ENCODE measurements at regions not wholly inside any gene's neighbourhood (a gene's known extent, or its start where the extent isn't known, plus 50 kb on each side); places are given as distances from the start of the nearest gene placed in this dataset.

DNA sequence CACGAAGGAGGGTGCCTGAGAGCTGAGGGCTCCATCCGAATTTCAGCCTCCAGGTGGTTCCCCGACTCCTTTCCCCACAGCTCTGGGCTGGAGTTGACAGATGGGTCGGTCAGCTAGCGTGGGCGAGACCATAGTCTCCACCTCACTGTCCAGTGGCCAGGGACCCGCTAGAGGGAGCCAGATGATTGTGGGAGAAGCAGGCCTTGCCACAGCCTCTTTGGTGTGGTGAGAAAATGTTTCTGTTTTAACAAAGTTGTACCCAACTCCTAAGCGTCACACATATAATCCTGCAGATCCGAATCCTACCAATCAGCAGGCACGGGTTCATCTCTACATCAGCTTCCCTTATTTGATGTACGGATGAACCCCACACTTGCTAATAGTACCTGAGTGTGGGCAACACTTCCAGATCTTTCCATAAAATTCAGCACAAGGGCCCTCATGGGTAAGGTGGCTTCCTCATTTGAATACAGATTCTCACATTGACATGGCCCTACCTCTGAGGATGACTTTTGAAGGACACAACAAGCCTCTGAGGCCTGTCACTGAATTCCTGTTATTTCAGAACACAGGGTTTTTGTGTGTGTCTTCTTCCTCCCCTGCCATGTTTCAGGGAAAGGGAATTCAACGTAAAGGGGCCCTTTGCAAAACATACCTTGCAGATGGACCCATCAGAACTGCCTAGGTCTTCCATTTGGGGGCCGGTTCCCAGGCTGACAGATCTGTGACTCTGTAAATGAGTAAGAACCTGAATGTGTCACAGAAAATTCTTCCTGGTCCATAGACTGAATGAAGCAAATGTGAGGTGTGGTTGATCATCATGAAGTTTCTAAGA lies 103.2 kb upstream of the DUSP22 start:
- Histone ChIP-seq H3K4me3 (ENCODE audit: low read length) (peak overlapping the region; percentile 42; the same call in 1 of the 2 replicates), H3K27ac (ENCODE audit: low read length) (peak overlapping the region; percentile 100), H3K79me2 (ENCODE audit: low read length) (peaks cover 41% of the 10 kb centered on the region), H2AFZ (ENCODE audit: low read depth, low read length) (no peak overlapping the region), H3K4me1 (ENCODE audit: low read length) (peaks cover 99% of the 10 kb centered on the region), H3K27me3 (ENCODE audit: low read depth, low read length) (no peaks in the 10 kb centered on the region), H3K9me3 (ENCODE audit: insufficient read depth, low read length) (no peaks in the 10 kb centered on the region), H3K36me3 (replicated peaks; ENCODE audit: low read depth, low read length) (peaks cover 26% of the 10 kb centered on the region), H3K4me2 (ENCODE audit: low read length) (peak overlapping the region; percentile 53), H3K9ac (ENCODE audit: low read length) (peak overlapping the region; percentile 95), H4K20me1 (ENCODE audit: insufficient read depth, low read length) (no peaks in the 10 kb centered on the region)
- TF ChIP-seq, protein P1, sequence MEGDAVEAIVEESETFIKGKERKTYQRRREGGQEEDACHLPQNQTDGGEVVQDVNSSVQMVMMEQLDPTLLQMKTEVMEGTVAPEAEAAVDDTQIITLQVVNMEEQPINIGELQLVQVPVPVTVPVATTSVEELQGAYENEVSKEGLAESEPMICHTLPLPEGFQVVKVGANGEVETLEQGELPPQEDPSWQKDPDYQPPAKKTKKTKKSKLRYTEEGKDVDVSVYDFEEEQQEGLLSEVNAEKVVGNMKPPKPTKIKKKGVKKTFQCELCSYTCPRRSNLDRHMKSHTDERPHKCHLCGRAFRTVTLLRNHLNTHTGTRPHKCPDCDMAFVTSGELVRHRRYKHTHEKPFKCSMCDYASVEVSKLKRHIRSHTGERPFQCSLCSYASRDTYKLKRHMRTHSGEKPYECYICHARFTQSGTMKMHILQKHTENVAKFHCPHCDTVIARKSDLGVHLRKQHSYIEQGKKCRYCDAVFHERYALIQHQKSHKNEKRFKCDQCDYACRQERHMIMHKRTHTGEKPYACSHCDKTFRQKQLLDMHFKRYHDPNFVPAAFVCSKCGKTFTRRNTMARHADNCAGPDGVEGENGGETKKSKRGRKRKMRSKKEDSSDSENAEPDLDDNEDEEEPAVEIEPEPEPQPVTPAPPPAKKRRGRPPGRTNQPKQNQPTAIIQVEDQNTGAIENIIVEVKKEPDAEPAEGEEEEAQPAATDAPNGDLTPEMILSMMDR (IDR thresholded peaks at IDR 0.05; ENCODE audit: low read depth, low read length) = peak; percentile 87
- TF ChIP-seq EZH2phosphoT487 (IDR thresholded peaks at IDR 0.05; ENCODE audit: low read depth) = no peak

DNA sequence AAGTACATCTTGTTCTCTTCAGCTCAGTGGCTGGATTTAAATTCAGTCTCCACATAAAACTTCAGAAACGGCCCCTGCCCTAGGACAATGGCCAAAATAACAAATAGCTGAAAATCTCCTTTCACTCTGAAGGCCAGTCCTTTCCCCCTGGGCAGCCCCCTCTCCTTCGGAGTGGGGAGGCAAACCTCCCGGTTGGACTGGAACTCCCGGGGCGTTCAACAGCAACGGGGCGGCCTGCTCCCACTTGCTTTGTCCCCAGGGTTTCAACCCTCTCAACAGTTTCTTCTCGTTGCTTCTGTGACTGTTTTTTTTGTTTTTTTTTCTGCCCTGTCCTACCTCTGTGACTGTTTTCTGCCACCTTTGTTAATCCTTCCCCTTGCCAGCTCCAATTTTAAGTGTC lies 102.6 kb upstream of the DUSP22 start:
- H3K4me1 ChIP-seq (ENCODE audit: low read length) = peaks cover 99% of the 10 kb centered on the region
- peak overlapping the region; percentile 20; the same call in 1 of the 2 replicates for H3K4me3 ChIP-seq (ENCODE audit: low read length)
- H3K9ac ChIP-seq (ENCODE audit: low read length) = peak overlapping the region; percentile 95
- TF ChIP-seq EZH2phosphoT487 (IDR thresholded peaks at IDR 0.05; ENCODE audit: low read depth) = no peak
- TF ChIP-seq, protein P1 (IDR thresholded peaks at IDR 0.05; ENCODE audit: low read depth, low read length) = no peak
- peak overlapping the region; percentile 53 for H3K4me2 ChIP-seq (ENCODE audit: low read length)
- H3K27ac ChIP-seq (ENCODE audit: low read length) = peak overlapping the region; percentile 100
- no peaks in the 10 kb centered on the region for H3K27me3 ChIP-seq (ENCODE audit: low read depth, low read length)
- peaks cover 20% of the 10 kb centered on the region for H3K36me3 ChIP-seq (replicated peaks; ENCODE audit: low read depth, low read length)
- H3K79me2 ChIP-seq (ENCODE audit: low read length) = peaks cover 35% of the 10 kb centered on the region
- H3K9me3 ChIP-seq (ENCODE audit: insufficient read depth, low read length) = no peaks in the 10 kb centered on the region
- H2AFZ ChIP-seq (ENCODE audit: low read depth, low read length) = no peak overlapping the region
- no peaks in the 10 kb centered on the region for H4K20me1 ChIP-seq (ENCODE audit: insufficient read depth, low read length)

DNA sequence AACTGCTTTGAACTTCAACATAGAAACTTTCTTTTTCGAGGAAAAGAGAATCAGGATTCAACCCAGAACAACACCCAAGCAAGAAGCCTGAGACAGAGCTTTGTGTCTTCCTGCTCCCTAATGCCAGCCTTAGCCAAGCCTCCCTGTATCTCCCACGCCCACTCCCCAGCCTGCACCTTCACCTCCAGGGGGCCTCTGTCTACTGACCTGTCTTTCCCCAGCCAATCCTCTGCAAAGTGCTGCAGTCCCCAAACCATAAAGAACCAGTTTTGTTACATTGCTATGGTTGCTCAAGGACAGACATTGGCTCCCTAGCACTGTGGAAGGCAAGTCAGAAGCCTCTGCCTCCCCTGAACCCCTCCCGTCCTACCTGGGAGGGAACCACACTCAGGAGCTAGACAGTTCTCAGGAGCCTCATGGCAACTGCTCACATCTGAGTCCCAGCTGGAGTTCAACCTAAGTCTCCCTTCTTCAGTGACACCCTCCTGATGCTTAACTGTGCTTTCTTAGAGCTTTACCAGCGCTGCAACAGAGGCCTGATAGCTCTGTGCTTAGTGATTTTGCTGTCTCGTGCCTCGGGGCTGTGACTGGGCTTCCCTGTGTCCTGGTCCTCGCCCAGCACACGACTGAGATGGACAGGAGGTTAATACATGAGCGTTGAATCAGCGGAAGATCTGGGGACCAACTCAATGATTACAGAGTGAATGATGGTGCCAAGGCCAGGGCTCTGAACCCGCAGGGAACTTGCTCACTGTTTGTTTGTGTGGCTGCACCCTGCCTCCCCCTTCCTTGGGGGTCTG lies 101.5 kb upstream of the DUSP22 start:
- H3K4me1 ChIP-seq (ENCODE audit: low read length) = peaks cover 99% of the 10 kb centered on the region
- no peaks in the 10 kb centered on the region for H3K27me3 ChIP-seq (ENCODE audit: low read depth, low read length)
- H3K9me3 ChIP-seq (ENCODE audit: insufficient read depth, low read length) = no peaks in the 10 kb centered on the region
- peaks cover 12% of the 10 kb centered on the region for H3K36me3 ChIP-seq (replicated peaks; ENCODE audit: low read depth, low read length)
- H3K4me2 ChIP-seq (ENCODE audit: low read length) = peak overlapping the region; percentile 53
- no peak overlapping the region; the same call in 1 of the 2 replicates for H3K4me3 ChIP-seq (ENCODE audit: low read length)
- peak overlapping the region; percentile 100 for H3K27ac ChIP-seq (ENCODE audit: low read length)
- H4K20me1 ChIP-seq (ENCODE audit: insufficient read depth, low read length) = no peaks in the 10 kb centered on the region
- peaks cover 25% of the 10 kb centered on the region for H3K79me2 ChIP-seq (ENCODE audit: low read length)
- no peak for TF ChIP-seq EZH2phosphoT487 (IDR thresholded peaks at IDR 0.05; ENCODE audit: low read depth)
- TF ChIP-seq, protein P1 (IDR thresholded peaks at IDR 0.05; ENCODE audit: low read depth, low read length) = peak; percentile 38
- H2AFZ ChIP-seq (ENCODE audit: low read depth, low read length) = no peak overlapping the region
- peak overlapping the region; percentile 95 for H3K9ac ChIP-seq (ENCODE audit: low read length)
